ENCODE measurements at regions not wholly inside any gene's neighbourhood (a gene's known extent, or its start where the extent isn't known, plus 50 kb on each side); places are given as distances from the start of the nearest gene placed in this dataset.

DNA sequence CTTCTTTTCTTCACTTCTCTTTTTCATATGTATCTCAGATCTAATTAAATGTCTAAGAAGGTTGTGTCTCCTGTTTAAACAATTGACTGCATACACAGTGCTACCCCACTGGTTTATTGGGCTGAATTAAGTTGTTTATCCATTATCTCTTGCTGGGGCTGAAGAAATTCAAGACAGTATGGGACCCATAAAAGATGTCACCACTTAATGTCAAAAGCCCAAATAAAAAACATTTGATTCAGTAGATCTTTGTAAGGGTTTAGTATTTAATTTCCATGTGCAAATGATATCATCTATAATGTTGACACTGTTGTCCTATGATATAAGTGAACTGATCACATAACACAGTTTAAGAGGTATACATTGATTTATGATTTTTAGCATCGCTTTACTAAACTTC, 1431.9 kb upstream of the PCDH20 start:
- TF ChIP-seq, protein P1, sequence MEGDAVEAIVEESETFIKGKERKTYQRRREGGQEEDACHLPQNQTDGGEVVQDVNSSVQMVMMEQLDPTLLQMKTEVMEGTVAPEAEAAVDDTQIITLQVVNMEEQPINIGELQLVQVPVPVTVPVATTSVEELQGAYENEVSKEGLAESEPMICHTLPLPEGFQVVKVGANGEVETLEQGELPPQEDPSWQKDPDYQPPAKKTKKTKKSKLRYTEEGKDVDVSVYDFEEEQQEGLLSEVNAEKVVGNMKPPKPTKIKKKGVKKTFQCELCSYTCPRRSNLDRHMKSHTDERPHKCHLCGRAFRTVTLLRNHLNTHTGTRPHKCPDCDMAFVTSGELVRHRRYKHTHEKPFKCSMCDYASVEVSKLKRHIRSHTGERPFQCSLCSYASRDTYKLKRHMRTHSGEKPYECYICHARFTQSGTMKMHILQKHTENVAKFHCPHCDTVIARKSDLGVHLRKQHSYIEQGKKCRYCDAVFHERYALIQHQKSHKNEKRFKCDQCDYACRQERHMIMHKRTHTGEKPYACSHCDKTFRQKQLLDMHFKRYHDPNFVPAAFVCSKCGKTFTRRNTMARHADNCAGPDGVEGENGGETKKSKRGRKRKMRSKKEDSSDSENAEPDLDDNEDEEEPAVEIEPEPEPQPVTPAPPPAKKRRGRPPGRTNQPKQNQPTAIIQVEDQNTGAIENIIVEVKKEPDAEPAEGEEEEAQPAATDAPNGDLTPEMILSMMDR (conservative IDR thresholded peaks at IDR 0.05; ENCODE audit: low read depth, low read length) = no peak
- TF ChIP-seq MXI1 (IDR thresholded peaks at IDR 0.05; ENCODE audit: borderline replicate concordance, low read depth, low read length) = no peak
- no peak for TF ChIP-seq RFX5 (IDR thresholded peaks at IDR 0.05; ENCODE audit: low read depth, low read length)
- TF ChIP-seq CHD1 (IDR thresholded peaks at IDR 0.05; ENCODE audit: low read depth, low read length) = no peak
- TF ChIP-seq, protein P2, sequence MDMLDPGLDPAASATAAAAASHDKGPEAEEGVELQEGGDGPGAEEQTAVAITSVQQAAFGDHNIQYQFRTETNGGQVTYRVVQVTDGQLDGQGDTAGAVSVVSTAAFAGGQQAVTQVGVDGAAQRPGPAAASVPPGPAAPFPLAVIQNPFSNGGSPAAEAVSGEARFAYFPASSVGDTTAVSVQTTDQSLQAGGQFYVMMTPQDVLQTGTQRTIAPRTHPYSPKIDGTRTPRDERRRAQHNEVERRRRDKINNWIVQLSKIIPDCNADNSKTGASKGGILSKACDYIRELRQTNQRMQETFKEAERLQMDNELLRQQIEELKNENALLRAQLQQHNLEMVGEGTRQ (IDR thresholded peaks at IDR 0.05; ENCODE audit: low read depth, low read length) = no peak
